IPS-18a (cell line): ENCODE measurements at regions not wholly inside any gene's neighbourhood (a gene's known extent, or its start where the extent isn't known, plus 50 kb on each side); places are given as distances from the start of the nearest gene placed in this dataset.

ENCODE experiments used
- H3K27ac ChIP-seq: one replicate; pipeline ENCODE4 v1.5.1; 2013; ENCODE audit warnings: low read length
- H3K27me3 ChIP-seq: one replicate; pipeline ENCODE4 v1.6.1; 2013; ENCODE audit warnings: mild to moderate bottlenecking, low read length; ENCODE audit not compliant: control insufficient read depth, insufficient read depth
- H3K36me3 ChIP-seq: one replicate; pipeline ENCODE4 v1.6.1; 2013; ENCODE audit warnings: low read depth, low read length; ENCODE audit not compliant: control insufficient read depth
- H3K4me1 ChIP-seq: one replicate; pipeline ENCODE4 v1.6.1; 2013; ENCODE audit warnings: low read depth, low read length; ENCODE audit not compliant: control insufficient read depth
- H3K4me3 ChIP-seq: one replicate; pipeline ENCODE4 v1.5.1; 2013; ENCODE audit warnings: low read length
- H3K9ac ChIP-seq: one replicate; pipeline ENCODE4 v1.6.1; 2013; ENCODE audit warnings: mild to moderate bottlenecking, low read length, moderate library complexity
- H3K9me3 ChIP-seq: one replicate; pipeline ENCODE4 v1.6.1; 2013; ENCODE audit warnings: low read depth, low read length; ENCODE audit not compliant: control insufficient read depth

DNA sequence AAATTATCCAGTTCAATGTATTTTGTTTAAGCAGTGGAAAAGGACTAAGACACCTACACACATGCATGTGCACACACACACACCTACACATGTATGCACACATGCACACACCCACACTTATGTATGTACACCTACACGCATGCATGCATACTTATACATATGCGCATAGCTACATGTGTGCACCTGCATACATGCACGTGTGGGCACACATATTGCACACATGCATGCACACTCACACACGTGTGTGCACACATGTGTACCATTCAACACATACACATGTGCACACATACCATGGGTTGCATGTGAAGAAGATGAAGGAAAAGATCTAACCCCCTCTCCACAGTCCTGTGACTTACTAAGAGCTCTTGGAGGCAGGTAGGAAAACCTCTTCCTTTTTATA is 122.0 kb upstream of the MAFB start:
- no peaks in the 10 kb centered on the region for H3K36me3 ChIP-seq
- H3K9me3 ChIP-seq: no peaks in the 10 kb centered on the region
- H3K4me3 ChIP-seq: no peak overlapping the region
- H3K4me1 ChIP-seq: no peaks in the 10 kb centered on the region
- no peaks in the 10 kb centered on the region for H3K27me3 ChIP-seq
- no peak overlapping the region for H3K9ac ChIP-seq
- H3K27ac ChIP-seq: no peak overlapping the region

DNA sequence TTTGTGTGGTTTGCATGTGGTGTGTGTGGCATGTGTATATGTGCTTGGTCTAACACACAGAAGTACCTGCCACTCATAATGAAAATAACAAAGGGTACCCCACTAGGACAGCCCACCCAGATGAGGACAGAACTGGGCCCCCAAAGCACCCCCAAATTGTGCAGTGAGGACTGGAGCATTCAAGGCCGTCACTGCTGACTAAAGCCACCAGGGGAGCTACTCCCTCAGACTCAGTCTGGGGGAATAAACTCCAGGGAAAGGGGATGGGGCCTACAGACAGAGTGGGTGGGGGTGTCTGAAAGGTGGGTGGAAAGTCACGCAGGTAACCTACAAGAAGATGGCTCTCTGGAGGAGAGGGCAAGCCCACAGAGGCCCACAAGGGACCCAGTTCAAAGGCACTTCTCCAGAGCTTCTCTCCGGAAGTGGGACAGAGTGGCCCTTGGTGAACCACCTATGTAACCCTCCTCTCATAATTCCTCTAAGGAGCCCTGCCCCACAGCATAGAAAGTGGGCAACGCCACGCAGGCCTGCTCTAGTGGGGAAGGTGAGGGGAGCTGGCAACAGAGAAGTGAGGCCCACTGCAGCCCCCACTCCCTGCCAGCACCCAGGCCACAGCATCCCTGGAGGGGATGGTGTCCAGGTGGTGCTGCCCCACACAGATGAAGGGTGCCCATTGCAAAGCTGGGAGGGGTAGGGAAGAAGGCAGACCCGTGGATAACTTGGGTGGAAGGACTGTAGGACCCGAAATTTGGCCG is 122.8 kb upstream of the MAFB start:
- H3K4me1 ChIP-seq: no peaks in the 10 kb centered on the region
- H3K27ac ChIP-seq: no peak overlapping the region
- no peaks in the 10 kb centered on the region for H3K9me3 ChIP-seq
- no peaks in the 10 kb centered on the region for H3K36me3 ChIP-seq
- H3K27me3 ChIP-seq: no peaks in the 10 kb centered on the region
- H3K9ac ChIP-seq: no peak overlapping the region
- H3K4me3 ChIP-seq: no peak overlapping the region

DNA sequence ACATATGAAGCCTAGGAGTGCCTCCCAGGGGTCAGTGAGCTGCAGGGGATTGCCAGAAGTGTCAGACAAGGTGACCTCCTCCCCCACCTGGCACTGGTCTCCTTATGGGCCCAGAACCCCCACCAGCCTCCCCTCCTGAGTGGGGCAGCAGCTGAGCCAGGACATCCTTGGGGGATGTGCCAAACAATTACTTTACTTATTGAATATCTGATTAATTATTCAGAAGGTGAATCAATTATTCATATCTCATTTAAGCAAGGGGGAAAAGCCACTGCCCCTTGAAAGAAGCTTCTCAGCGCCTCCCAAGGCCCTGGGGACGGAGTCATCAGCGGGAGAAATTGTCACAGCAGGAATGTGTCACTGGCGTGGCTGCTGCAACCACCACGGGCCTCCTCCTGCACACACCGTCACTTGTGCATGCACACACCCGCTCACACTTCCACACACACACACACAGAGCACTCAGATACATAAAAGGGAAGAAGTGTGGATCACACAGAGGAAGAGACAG is 123.4 kb upstream of the MAFB start:
- H3K4me1 ChIP-seq: no peaks in the 10 kb centered on the region
- no peak overlapping the region for H3K9ac ChIP-seq
- no peaks in the 10 kb centered on the region for H3K36me3 ChIP-seq
- no peak overlapping the region for H3K27ac ChIP-seq
- H3K4me3 ChIP-seq: no peak overlapping the region
- H3K27me3 ChIP-seq: no peaks in the 10 kb centered on the region
- H3K9me3 ChIP-seq: no peaks in the 10 kb centered on the region

DNA sequence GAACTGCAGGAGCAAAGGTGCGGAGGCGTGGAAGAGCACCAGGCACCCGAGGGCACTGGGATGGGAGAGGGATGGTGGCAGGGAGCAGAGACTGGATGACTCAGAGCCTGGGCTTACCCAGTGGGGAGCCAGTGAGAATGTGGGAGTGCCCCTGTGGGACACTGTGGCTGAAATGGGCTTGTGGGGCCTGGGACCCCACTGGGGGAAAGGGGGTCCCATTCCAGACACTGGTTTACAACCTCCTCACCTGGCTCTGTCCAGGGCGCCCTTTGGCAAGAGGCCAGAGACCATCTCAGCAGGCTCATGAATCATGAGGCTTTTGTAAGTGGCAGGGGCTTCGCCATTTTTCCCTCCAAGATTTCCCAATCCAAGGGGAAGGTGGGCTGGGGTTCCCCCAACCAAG is 124.0 kb upstream of the MAFB start:
- H3K27ac ChIP-seq: no peak overlapping the region
- no peak overlapping the region for H3K4me3 ChIP-seq
- H3K36me3 ChIP-seq: no peaks in the 10 kb centered on the region
- no peak overlapping the region for H3K9ac ChIP-seq
- no peaks in the 10 kb centered on the region for H3K9me3 ChIP-seq
- no peaks in the 10 kb centered on the region for H3K4me1 ChIP-seq
- no peaks in the 10 kb centered on the region for H3K27me3 ChIP-seq

DNA sequence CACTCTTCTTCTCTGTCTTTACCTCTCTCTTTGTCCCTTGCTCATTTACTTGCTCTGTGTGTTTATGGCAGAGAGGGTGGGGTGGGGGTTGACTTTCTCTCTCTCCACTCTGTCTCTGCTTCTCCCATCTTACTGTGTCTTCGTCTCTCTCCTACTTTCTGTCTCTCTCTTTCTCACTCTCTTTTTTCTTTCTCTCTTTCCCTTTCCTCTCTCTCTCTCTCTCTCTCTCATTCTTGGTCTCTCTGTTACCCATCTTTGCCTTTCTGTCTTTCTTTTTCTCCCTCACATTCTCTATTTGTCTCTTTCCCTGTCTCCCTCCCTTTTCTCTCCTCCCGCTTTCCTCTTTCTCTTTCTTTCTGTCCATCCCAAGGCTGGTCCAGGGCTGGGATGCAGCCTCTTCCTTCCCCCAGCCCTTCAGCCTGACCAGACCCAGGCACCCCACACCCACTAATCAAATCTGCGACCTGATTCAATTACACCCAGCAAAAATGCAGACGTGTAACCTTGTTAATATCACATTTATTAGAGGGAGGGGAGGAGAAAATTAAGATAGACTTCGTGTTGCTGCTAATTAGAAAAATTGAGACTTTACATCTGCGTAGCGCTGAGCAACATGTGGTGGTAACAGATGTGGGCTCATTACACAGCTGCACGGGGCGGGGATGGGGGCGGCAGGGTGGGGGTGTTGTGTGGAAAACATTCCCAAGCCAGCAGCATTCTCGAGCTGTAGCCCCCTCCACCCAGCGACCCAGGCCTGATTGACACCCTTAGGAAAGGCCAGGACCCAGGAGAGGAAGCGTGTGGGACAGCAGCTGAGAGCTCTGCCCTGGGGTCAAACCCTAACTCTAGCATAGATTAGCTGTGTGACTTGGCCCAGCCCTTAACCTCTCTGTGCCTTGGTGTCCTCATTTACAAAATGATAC is 124.9 kb upstream of the MAFB start:
- H3K27me3 ChIP-seq: no peaks in the 10 kb centered on the region
- H3K4me3 ChIP-seq: no peak overlapping the region
- H3K9me3 ChIP-seq: no peaks in the 10 kb centered on the region
- H3K4me1 ChIP-seq: no peaks in the 10 kb centered on the region
- no peak overlapping the region for H3K9ac ChIP-seq
- no peak overlapping the region for H3K27ac ChIP-seq
- no peaks in the 10 kb centered on the region for H3K36me3 ChIP-seq

DNA sequence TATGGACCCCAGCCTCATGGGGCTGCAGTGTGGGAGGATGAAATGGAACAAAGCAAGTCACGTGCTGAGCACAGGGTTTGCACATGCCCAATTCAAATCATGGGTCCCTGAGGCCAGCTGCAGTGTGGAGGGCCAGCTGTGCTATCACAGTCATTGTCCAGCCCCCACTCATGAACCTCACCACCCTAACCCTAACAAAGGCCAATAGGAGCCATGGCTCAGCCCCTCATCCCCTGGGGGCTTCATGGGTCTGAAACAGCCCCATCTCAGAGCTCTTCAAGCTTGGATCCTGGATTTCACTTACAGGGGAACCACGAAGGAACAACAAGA is 125.6 kb upstream of the MAFB start:
- no peaks in the 10 kb centered on the region for H3K4me1 ChIP-seq
- no peaks in the 10 kb centered on the region for H3K9me3 ChIP-seq

DNA sequence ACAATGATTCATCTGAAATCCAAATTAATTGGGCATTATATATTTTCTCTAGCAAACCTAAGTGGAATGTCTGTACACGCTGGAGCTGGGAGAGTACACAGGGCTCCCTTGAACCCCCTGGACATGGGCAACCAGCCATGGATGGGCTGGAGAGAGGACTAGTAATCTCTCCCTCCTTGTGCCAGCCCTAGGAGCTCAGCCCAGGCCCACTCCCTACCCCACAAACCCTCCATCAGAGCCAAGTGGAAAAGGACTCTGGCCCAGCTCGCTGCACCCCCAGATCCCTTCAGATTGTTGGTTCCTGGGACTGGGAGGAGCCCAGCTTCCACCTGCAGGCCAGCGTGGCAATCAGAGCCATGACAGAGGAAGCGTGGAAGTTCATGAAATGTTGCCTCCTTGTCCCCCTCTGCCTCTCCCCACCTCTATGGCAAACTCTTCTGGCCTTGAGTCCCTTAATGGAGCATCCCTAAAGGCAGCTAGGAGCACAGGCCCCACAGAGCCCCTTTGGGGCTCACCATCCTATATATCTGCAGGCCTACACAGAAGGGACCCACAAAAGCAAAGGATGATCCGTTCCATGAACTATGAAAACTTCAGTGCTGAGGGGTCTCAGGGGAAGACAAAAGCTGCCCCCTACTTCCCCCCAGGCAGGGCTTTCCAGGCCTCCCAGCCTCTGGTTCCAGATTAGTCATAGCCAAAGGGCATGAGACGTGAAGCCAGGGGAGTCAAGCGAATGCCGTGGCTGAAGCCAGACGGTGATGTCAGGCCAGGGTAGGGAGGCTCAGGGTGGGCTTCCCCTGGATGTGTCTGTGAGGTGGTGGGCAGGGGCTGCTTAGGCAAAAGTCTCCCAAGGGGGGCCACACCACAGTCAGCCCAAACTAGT is 126.4 kb upstream of the MAFB start:
- H3K4me3 ChIP-seq: no peak overlapping the region
- H3K4me1 ChIP-seq: no peaks in the 10 kb centered on the region
- H3K36me3 ChIP-seq: no peaks in the 10 kb centered on the region
- no peaks in the 10 kb centered on the region for H3K9me3 ChIP-seq
- no peak overlapping the region for H3K27ac ChIP-seq
- H3K9ac ChIP-seq: no peak overlapping the region
- no peaks in the 10 kb centered on the region for H3K27me3 ChIP-seq

More for the DNA sequence above, 125.6 kb upstream of the MAFB start:
- H3K36me3 ChIP-seq: no peaks in the 10 kb centered on the region
- H3K4me3 ChIP-seq: no peak overlapping the region
- no peak overlapping the region for H3K9ac ChIP-seq
- H3K27ac ChIP-seq: no peak overlapping the region
- no peaks in the 10 kb centered on the region for H3K27me3 ChIP-seq

DNA sequence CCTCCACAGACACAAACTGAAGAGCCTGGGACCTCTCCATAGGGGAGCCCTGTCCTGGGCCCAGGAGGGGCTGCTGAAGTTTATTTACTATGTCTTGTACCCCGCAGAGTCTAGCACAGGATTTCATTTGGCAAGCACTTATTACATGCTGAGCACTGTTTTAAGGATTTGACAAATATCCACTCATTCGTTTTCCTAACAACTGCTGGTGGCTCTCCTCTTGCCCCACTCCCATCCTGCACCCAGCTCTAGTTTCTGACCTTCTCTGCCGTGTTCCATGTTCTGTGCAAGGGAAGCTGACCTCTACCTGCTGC is 127.0 kb upstream of the MAFB start:
- no peaks in the 10 kb centered on the region for H3K36me3 ChIP-seq
- H3K27me3 ChIP-seq: no peaks in the 10 kb centered on the region
- H3K9ac ChIP-seq: no peak overlapping the region
- H3K27ac ChIP-seq: no peak overlapping the region
- no peaks in the 10 kb centered on the region for H3K9me3 ChIP-seq
- H3K4me3 ChIP-seq: no peak overlapping the region
- no peaks in the 10 kb centered on the region for H3K4me1 ChIP-seq

DNA sequence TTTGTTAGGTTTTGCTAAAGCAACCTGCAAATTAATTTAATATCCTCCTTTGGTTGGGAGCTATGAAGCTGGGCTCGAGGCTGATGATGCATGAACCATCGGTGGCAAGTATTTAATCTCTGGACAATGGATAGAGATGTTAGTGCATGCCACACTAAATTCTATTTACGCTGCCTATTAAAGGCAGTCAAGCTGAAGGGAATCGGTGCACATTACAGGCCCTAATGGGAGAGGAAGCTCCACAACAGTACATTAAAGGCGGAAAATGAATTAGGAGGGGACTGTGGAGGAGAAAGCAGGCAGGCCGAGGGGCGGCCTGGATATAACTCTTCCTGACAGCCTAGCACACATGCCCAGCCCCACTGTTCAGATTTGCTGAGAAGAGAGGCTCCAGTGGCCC is 132.4 kb upstream of the MAFB start:
- no peak overlapping the region for H3K9ac ChIP-seq
- H3K4me1 ChIP-seq: no peaks in the 10 kb centered on the region
- no peaks in the 10 kb centered on the region for H3K36me3 ChIP-seq
- no peak overlapping the region for H3K27ac ChIP-seq
- no peaks in the 10 kb centered on the region for H3K9me3 ChIP-seq
- H3K27me3 ChIP-seq: no peaks in the 10 kb centered on the region
- no peak overlapping the region for H3K4me3 ChIP-seq

DNA sequence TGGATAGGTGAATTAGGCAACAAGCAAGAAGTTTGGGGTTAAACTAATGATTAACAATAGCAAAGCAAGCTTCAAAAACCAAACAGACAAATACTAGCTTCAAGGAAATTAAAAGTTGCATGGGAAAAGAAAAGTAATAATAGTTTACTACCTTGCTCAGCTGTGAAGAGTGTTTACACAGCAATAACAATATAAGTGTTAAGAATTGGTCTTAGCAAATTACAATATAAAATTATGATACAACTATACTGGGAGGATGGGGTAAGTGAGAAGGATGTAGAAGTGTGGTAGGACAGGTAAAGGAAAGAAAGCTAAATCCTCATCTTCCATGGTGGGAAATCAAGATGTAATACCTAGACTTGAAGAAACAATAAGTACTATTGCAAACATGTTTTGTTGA is 137.7 kb upstream of the MAFB start:
- Histone ChIP-seq H3K9ac (no peak overlapping the region), H3K27ac (no peak overlapping the region), H3K9me3 (no peaks in the 10 kb centered on the region), H3K4me1 (no peaks in the 10 kb centered on the region), H3K4me3 (no peak overlapping the region), H3K36me3 (no peaks in the 10 kb centered on the region), H3K27me3 (no peaks in the 10 kb centered on the region)

DNA sequence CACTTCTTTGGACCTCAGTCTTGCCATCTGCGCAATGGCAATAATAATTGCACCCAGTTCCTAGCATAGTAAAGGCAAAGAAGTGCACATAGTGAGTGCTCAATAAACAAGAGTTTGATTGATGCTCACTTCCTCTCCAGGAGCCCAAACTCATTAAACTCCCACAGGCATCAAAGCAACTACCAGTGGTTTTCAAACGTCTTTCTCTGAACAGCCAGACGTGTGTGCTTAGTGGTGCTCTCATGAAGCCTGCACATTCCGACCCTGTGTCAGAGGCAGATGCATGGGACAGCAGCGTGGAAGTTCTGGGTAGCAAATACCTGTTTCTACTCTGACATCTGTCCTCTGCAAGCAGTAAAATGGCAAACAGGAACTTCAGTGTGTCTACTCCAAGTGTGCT is 146.3 kb upstream of the MAFB start:
- H3K36me3 ChIP-seq: no peaks in the 10 kb centered on the region
- H3K27ac ChIP-seq: no peak overlapping the region
- H3K4me3 ChIP-seq: no peak overlapping the region
- H3K27me3 ChIP-seq: no peaks in the 10 kb centered on the region
- no peaks in the 10 kb centered on the region for H3K9me3 ChIP-seq
- H3K9ac ChIP-seq: no peak overlapping the region
- no peaks in the 10 kb centered on the region for H3K4me1 ChIP-seq
